EH (cell line): ENCODE measurements at regions not wholly inside any gene's neighbourhood (a gene's known extent, or its start where the extent isn't known, plus 50 kb on each side); places are given as distances from the start of the nearest gene placed in this dataset.

Source experiments
- DNase-seq: peaks from one replicate; pipeline ENCODE4 v3.0.0-alpha.2; 2015; ENCODE audit warnings: low read depth

- DNase-seq, result no peak
Measured at GRCh38 chr1:3954170-3955169, 54.4 kb upstream of the C1orf174 start.

- no peak for DNase-seq
Measured at GRCh38 chr1:3955196-3955772, 55.2 kb upstream of the C1orf174 start.

- DNase-seq, result no peak
Measured at GRCh38 chr1:3956527-3957170, 56.6 kb upstream of the C1orf174 start.

- DNase-seq, result no peak
Measured at GRCh38 chr1:3959361-3959760, 59.3 kb upstream of the C1orf174 start.

- DNase-seq, result no peak
Measured at GRCh38 chr1:3963554-3963953, 63.5 kb upstream of the C1orf174 start.

GRCh38 chr1:3965693-3966092 lies 65.6 kb upstream of the C1orf174 start:
- no peak for DNase-seq

- no peak for DNase-seq
Measured at GRCh38 chr1:3968851-3969250, 68.8 kb upstream of the C1orf174 start.

- DNase-seq, result no peak
Measured at GRCh38 chr1:3971981-3972380, 71.9 kb upstream of the C1orf174 start.

GRCh38 chr1:3975903-3976630 lies 76.0 kb upstream of the C1orf174 start:
- DNase-seq, result no peak

GRCh38 chr1:3976821-3977220 lies 76.7 kb upstream of the C1orf174 start:
- no peak for DNase-seq

GRCh38 chr1:3978196-3978989 lies 78.3 kb upstream of the C1orf174 start:
- no peak for DNase-seq

- no peak for DNase-seq
Measured at GRCh38 chr1:3978990-3979325, 78.9 kb upstream of the C1orf174 start.

- DNase-seq, result no peak
Measured at GRCh38 chr1:3981261-3981660, 81.2 kb upstream of the C1orf174 start.

- no peak for DNase-seq
Measured at GRCh38 chr1:3981746-3982505, 81.9 kb upstream of the C1orf174 start.

GRCh38 chr1:3983181-3983580 lies 83.1 kb upstream of the C1orf174 start:
- DNase-seq, result no peak

GRCh38 chr1:3984586-3984985 lies 84.5 kb upstream of the C1orf174 start:
- no peak for DNase-seq

GRCh38 chr1:3986686-3987218 lies 86.7 kb upstream of the C1orf174 start:
- DNase-seq, result no peak

GRCh38 chr1:3987669-3988235 lies 87.7 kb upstream of the C1orf174 start:
- DNase-seq, result no peak

- DNase-seq, result no peak
Measured at GRCh38 chr1:3988431-3988830, 88.4 kb upstream of the C1orf174 start.

- no peak for DNase-seq
Measured at GRCh38 chr1:3989465-3989864, 89.4 kb upstream of the C1orf174 start.
